NCI-H510A (cell line): ENCODE measurements at regions not wholly inside any gene's neighbourhood (a gene's known extent, or its start where the extent isn't known, plus 50 kb on each side); places are given as distances from the start of the nearest gene placed in this dataset.
A peak's percentile ranks its signal among the peaks of the same experiment; 100 is the strongest.

Experiments
- DNase-seq: peaks from one replicate; lab custom pipeline; 2025; lab: John Stamatoyannopoulos, UW

DNA sequence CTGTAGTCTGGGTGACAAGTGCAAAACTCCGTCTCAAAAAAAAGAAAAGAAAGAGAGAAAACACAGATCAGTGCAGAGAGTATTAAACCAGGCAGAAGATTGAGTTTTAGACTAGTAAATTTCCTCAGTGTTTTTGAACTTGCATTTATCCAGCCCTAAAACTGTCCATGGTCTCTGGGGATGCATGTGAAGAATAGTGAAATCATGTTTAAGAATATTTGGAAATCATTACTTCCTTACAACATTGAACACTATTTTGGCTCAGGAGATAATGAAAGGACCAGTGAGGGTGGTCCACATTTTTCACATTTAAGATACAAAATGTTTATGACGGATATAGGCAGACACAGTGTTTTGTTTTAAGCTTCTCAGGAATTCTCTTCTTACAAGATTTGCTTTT lies 195.8 kb upstream of the RASGEF1B start:
- DNase-seq, result no peak

DNA sequence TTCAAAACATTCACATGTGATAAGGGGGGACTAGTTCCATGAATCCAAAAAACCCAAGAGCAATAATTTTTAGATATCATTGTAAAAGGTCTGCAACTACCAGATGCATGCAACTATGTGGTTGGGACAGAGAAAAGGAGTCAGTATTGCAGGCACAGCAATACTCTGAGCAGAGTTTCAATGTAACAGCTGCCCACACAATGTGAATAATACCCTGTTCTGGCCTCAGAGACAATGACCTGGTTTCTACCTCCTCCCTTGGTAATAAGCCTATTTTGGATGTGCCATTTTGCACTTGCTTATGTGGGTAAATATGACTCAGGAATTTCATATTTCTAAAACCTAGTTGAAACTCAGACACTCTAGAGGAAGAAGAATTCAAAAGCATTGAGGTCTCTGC lies 194.8 kb upstream of the RASGEF1B start:
- DNase-seq, result no peak

DNA sequence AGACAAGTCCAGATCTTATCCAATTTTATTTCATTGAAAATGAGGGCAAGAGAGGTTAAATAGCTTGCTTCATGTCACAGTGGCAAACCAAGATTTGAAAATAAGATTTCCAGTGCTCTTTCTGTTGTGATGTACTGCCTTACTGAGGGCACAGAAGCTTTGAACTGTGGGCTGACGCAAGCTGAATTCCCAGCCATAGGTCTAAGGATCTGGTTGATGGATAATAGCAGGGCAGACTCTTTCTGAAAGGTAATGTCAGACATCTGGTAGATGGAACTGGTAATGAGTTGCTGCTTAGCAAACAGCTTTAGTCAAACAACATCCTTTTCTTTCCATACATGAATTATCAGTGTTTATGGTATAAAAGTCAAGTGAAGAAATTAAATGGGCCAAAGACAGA lies 193.9 kb upstream of the RASGEF1B start:
- DNase-seq, result no peak

DNA sequence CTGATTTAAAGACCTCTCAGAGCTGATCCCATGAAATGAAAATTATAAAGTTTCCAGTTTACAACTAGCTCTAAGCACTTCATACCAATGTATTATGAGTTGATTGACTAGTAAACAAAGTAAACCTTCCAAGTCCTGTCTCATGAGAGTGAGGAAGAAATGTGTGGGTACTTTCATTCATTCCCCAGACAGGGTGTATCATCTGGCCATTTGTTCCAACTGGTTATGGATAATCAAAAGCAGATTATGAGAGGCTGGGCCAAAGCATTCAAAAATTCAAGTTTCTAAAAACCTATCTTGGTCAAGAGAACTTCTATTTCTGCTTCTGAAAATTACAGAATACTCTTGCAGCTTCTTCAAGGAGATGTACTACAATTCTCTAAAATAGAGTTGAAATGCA lies 193.3 kb upstream of the RASGEF1B start:
- no peak for DNase-seq

DNA sequence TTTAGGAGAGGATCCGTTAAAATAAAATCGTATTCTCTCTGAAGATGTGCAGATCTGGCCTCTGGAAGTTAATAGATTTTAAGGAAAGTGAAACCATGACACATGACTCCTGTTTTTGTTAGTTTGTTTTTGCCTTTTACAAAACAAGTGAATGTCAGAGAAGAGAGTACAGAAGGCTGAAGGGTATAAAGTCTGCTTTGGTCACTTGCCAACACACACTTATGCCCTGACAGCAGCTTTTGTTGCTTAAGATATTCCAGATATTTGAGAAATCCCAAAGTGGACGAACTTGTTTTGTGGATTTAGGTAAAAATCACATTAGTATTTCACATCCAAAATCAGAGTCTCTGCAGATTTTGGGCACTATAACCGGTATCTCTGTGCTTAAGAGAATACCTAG lies 192.4 kb upstream of the RASGEF1B start:
- no peak for DNase-seq

DNA sequence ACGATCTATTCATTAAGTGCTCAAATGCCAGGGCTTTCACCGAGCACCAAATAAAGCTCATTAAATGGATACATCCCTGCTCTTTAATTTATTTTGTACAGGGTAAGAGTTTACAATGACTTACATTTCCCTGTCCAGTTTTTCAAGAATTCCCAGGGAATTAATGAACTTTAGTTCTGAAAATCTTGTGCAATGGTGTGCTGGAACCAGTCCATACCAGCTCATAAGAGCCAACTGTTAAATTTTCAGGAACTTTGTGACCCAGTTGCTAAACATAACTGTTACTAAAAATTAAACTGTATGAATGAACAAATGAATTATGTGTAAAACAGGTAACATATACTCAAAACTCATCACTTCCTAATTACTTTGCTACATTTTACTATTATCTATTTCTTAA lies 191.7 kb upstream of the RASGEF1B start:
- no peak for DNase-seq

DNA sequence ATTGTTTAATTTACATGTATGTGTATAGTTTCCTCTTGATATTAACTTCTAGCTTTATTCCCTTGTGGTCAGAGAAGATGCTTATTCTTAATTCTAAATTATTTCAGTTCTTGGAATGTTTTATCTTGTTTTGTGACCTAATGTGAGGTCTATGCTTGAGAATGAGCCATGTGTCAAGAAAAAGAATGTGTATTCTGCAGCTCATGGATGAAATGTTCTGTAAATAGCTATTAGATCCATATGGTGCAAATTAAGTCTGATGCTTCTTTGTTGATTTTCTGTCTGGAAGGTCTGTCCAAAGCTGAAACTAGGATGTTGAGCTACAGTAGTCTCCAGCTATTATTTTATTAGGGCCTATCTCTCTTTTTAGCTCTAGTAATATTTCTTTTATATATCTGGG lies 187.3 kb upstream of the RASGEF1B start:
- DNase-seq, result no peak

DNA sequence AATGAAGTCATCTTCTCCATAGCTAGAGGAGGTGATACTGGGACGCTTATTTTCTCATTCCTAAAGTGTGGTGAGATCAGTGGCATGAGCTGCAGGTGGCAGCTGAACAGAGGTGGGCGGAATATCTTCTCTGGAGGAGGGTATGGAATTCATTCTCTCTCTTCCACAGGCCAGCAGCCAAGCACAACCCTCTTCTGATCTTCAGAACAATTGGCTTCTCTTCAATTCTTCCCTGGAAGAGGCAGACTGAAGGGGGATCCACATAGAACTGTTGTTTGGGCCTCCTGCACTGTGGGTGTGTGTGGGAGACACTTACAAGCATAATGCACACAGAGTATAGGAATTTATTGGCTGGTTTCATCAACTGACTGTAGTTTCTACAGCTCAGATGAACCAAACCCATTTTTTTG lies 180.4 kb upstream of the RASGEF1B start:
- no peak for DNase-seq

DNA sequence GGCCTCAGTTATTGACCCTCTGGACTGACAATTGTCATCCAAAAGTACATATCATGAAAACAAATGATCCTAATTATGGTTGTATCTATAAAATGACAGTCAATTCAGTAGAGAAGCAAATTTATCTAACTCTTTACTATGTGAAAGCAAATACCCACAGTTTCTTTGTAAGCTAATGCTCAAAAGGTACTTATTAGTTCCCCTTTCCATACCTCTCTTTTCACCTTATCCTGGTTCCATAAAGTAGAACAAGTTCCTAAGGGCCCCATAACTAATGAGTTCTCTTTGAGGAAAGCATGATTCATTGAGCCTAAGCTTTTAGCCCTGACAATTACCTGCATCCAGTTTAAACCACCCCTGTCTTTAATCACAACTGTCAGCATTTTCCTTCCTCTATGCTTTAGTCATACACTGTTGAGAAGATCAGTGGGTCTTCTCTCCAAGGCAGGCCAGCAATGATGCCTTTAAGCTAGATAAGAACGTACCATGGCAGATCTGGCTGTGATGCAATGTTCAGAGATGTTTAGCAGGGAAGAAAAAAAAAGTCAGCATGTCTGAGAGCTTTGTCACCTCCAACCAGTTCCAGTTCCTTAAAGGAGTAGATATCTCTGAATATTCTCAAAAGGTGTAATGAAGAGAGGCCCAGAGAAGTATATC lies 179.7 kb upstream of the RASGEF1B start:
- DNase-seq, result no peak

DNA sequence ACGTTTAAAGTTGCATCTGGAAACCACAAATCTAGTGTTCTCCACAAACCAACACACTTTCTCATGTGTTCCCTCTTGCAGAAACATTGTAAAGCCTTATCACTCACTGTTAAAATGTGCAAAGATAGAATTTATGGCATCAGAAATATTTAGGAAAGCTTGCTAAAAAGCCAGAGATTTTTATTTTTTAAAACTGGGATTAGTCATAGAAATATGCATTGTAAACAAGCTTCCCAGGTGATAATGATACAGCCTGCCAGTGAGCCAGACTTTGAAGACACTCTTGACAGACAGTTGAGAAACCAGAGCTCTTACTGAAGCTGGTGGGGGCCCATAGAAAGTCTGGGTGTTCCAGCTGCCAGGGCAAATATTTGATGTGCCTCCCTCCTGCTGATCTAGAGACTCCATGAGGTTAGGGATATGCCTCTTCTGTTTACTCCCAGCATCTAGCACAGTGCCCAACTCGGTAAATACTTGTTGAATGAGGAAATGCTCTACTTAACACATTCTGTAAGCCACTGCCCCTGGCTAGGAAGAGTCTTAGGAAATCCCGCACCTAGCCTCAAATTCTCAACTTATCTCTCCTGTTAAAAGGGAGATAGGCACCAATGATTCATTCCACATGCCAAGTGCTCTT lies 179.0 kb upstream of the RASGEF1B start:
- peak; percentile 65 for DNase-seq

DNA sequence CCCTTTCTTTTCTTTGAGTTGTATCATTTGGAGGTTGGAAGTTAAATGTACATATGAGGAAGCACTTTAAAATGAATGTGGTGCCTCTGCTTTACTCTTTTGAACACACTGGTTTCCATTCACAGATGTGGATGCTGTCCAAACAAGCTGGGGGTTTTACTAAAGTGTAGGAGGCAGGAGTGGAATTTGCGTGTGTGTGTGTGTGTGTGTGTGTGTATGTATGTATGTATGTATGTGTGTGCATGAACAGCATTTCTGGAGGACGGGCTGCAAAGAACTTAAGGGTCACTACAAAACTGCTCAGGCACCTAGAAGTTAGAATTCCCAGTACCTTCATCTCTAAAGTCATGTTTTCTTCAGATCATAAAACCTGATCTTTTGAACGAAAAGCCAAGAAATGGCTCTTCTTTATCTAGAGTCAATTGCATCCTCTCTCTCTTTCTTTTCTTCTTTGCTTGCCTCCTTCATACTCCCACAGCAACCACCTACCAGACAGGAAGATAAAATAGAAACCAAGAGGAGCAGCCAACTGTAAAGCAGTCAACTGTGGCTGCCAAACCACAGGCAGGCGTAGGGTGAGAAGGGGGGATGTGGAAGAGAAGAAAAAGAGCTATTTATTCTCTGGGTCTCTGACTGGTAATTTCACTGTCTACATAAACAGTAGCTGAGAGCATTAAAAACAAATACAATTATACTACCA lies 177.0 kb upstream of the RASGEF1B start:
- DNase-seq, result no peak

DNA sequence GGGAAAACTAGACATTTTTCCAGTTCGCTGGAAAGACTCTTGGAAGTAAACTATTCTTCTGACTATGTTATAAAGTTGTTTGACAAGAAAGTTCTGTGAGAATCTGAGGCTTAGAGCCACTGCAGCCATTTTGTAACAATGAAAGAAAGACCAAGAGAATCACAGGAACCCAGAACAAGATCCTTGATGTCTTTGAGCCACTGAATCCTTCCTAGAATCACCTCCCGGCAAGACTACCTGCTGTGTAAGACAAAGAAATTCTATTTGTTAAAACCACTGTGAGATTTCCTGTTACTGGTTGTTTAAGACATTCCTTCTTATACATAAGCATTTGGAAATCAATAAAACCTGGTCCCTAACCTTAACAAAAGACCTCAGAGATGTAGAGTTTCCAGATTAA lies 175.7 kb upstream of the RASGEF1B start:
- no peak for DNase-seq

DNA sequence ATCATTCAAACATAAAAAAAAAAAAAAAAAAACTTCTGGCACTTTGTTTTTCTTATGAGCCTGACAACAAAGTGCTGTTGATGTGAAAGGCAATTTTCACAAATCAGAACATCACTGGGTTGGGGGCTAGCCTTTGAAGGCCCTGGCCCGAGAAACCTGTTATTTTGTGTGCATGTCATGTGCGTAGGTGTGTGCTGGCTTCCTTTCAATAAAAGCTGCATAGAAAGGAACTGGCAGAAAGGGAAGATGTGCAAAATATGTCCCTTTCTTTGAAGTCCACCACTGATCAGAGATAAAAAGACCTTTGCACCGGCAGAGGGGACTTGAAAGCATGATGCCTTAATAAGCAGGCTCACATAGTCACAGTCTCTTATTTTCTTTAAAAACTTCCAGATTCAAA lies 170.8 kb upstream of the RASGEF1B start:
- no peak for DNase-seq

DNA sequence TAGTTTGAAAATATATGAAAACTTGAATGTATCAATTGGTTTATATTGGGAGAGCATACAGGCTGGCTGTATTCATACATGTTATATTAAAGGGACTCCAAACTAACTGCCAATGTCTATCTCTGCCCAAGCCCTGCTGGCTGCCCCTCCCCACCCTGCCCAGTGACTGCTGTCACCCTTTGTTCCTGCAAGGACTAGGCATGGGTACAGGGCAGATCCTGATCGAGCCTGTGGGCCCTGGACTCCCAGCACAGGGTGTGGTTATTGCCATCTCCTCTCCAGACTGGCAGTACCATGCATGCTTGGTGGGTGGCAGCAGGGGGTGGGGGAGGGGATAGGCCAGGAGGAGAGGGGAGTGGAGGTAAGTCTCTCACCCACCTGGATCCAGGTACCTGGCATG lies 167.5 kb upstream of the RASGEF1B start:
- DNase-seq, result no peak

DNA sequence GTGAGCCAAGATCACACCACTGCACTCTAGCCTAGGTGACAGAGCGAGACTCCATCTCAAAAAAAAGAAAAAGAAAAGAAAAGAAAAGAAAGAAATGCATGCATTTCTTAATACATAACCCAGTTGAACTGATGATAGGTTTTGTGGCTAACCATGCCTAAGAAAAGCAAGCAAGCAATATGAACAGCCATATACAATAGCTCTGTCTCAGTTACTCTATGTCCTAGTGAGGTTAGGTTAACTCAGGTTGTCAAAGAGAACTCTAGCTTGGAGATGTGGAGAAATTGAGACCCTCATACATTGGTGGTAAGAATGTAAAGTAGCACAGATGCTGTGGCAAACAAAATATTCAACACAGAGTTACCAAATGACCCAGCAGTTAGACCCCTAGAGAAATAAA lies 167.0 kb upstream of the RASGEF1B start:
- DNase-seq, result no peak

DNA sequence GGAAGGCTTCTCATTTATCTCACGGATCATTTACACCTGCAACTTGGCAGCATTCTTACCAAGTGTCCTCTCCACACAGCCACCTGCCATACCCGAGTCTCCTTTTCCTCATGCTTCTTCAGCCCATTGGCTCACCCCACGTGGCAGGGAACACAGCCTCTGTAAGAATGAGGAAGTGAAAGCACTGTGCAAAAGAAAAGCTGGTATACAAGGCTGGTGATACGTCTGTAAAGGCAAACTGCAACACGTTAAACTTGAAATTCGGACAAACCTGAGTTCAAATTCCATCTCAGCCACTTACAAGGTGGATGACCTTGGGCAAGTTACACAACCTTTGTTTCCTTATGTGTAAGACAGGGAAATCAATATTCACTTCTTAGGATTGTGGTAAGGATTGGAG lies 164.0 kb upstream of the RASGEF1B start:
- DNase-seq, result peak; percentile 43

DNA sequence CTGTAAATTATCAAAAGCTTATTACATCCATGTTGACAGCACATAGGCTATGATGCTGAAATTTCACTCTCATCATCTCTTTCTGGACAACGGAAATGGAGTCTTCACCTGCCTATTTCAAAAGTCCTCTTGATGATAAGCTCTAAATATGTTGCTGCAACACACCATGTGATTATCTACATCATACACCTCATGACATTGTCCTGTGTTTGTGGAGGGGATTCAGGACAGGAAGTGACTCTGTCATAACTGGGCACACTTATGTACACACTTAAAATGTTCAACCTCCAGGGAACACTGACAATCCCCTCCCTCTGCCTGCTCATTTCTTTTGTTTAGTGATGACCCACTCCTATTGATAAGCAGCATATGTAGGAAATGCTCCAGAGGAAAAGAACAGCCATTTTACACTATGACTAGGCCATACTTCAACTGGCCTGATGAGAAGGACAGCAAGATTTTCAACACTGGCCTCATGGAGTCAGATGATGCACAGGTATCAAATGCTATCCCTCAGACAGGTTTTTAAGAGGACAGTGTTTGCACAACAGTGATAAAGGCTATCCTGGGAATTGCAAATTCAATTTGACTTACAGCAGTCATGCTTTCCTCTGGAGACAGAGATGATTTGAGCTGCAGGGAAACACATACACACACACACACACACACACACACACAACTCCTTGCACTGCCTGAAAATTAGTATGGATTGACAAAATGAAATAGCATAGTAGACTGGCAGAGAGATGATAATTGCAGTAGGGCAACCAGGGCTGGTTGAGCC lies 163.3 kb upstream of the RASGEF1B start:
- peak; percentile 40 for DNase-seq

DNA sequence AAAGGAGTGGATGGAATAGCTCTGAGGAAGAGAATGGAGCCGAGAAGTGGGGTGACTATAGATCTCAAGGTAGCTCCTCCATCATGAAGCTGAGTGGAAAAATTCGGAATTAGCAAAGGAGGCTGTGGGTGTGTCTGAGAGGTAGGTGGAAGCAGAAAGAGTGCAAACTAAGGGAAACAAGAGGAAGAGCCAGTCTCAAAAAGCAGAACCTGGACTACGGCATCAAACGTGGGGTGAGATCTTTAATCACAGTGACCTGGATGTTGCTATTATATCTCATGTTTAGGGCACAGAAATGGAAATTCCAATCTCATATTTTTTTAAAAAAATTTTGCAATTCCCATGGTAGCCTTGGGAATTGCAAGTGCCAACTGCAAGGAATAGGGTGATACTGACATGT lies 162.5 kb upstream of the RASGEF1B start:
- DNase-seq, result no peak

DNA sequence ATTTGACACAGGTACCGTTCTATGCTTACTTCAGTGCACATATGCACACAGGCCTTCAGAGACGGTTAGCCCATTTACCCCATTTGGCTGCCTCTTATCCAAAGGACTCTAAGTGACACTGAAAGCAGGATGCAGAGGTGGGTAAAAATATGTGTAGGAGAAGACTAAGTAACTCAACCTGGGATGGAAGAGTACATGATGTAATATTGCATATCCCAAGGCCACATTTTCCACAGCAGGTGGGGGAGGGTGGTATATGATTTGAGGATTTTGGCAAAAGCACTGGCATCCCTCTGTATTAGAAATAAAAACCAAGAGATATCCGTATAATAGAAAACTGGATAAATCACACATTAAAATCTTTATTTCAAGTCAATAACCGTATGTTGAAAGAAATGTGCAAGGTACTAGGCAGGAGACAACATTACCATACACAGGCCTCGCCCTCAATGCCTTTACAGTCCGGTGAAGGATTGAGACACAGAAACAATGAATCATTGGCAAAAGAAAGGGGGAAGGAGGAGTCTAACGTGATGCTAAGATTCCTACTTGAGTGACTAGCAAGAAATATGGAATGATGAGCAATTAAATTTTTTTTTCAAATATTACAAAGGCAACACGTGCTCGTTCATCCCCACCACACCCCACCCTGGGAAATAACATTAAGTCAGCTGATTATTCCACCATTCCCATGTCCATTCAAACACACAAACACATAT lies 161.0 kb upstream of the RASGEF1B start:
- DNase-seq, result no peak

DNA sequence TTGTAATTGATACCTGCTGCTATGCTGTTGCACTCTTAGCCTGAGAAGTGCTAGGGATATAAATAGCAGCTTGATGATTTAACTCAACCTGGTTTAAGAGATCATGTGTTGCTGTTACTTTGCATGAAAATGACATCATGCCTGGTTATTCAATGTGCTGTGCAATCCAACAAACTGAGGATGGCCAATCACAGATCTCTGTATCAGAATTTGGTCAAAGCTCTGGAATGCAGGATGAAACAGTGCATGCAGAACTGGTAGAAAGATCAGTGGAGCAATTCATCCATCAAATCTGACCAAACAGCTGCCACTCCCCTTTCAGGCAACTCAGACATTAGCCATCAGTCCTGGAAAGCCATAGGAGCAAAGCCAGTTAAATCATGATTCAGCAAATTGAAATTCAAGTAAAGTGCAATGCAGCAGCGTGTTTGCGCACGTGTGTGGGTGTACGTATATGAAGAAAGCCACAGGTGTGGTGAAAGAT lies 160.3 kb upstream of the RASGEF1B start:
- no peak for DNase-seq

DNA sequence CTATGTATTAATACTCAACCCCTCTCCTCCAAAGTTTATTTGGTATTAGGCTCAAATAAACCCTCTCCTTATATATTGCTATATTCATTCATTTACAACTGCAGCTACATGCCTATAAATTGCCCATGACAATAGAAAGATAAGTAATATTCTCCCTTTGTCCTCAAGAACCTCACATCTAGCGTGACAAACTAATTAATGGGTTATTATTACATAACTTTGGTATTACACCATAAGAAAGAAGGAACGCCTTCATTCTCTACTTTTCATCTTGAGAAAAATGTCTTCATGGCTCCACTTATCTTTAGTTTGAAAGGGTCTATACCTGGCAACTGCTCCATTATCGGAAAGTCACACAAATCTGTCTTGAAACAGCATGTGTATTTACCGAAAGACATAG lies 157.7 kb upstream of the RASGEF1B start:
- no peak for DNase-seq

DNA sequence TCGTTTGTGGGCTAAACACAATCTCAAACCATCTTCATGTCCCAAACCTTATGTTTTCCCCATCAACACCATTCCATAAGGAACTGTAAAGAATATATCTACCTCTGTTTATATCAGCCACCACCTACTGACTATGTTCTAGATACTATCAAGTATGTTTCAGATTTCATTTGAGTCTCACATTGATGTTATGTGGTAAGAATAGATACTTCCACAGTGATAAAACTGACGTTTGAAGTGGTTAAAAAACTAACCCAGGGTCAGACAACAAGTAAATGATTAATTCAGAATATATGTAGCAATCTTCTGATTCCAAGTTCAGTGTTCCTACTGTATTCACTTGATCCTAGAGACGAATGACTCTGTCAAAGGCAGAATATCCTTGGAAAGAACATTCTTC lies 156.8 kb upstream of the RASGEF1B start:
- no peak for DNase-seq
